CD14-positive monocyte (primary cell): ENCODE measurements at regions not wholly inside any gene's neighbourhood (a gene's known extent, or its start where the extent isn't known, plus 50 kb on each side); places are given as distances from the start of the nearest gene placed in this dataset.

ENCODE experiments used
- DNase-seq, 3 donors: peaks; one replicate each; pipeline ENCODE4 v3.0.0-alpha.2; 2011 to 2022
- H2AFZ ChIP-seq: 2 replicates; pipeline ENCODE4 v1.6.0; 2012; ENCODE audit warnings: mild to moderate bottlenecking, low read depth, low read length, inconsistent platforms; ENCODE audit not compliant: insufficient read depth, poor library complexity, severe bottlenecking
- H3K27ac ChIP-seq, 2 donors: 1 replicate in 1 of 2; 2 replicates in 1 of 2; pipeline ENCODE4 v1.5.1; 2012 to 2013; ENCODE audit warnings: low read length in 2 of 2, control low read depth in 1 of 2, inconsistent platforms in 1 of 2, low read depth in 1 of 2, mild to moderate bottlenecking in 1 of 2
- H3K27me3 ChIP-seq, 2 donors: one replicate each; pipeline versions ENCODE4 v1.6.0 to v1.6.1; 2011 to 2013; ENCODE audit warnings: low read length in 2 of 2; ENCODE audit not compliant: control insufficient read depth in 2 of 2, insufficient read depth in 2 of 2
- H3K36me3 ChIP-seq, 2 donors: replicated peaks in 1 of 2; 1 replicate in 1 of 2; 2 replicates in 1 of 2; pipeline versions ENCODE4 v1.5.1 to v1.6.1; 2012 to 2013; ENCODE audit warnings: low read length in 2 of 2, control low read depth in 1 of 2, inconsistent platforms in 1 of 2, mild to moderate bottlenecking in 1 of 2; ENCODE audit not compliant: insufficient read depth in 2 of 2, control insufficient read depth in 1 of 2
- H3K4me1 ChIP-seq, 2 donors: 1 replicate in 1 of 2; 2 replicates in 1 of 2; pipeline versions ENCODE4 v1.5.1 to v1.6.1; 2012 to 2013; ENCODE audit warnings: low read length in 2 of 2, control low read depth in 1 of 2, inconsistent platforms in 1 of 2, mild to moderate bottlenecking in 1 of 2, moderate library complexity in 1 of 2; ENCODE audit not compliant: insufficient read depth in 2 of 2, control insufficient read depth in 1 of 2
- H3K4me2 ChIP-seq: replicated peaks from 2 replicates; pipeline ENCODE3; 2012; ENCODE audit warnings: low read length, moderate library complexity, mild to moderate bottlenecking; ENCODE audit not compliant: poor library complexity, severe bottlenecking; ENCODE audit errors: extremely low read depth
- H3K4me3 ChIP-seq, 3 experiments: fragments of 200-600 bp in 1 of 3; sonication (generic) in 1 of 3; replicated peaks in 1 of 3; 1 replicate in 2 of 3; 2 replicates in 1 of 3; pipeline ENCODE4 v1.5.1; 2011 to 2013; ENCODE audit warnings: low read length in 3 of 3, mild to moderate bottlenecking in 3 of 3, control low read depth in 2 of 3, low read depth in 2 of 3, inconsistent platforms in 1 of 3, moderate library complexity in 1 of 3
- H3K79me2 ChIP-seq: 2 replicates; pipeline ENCODE4 v1.6.0; 2012; ENCODE audit warnings: mild to moderate bottlenecking, control low read depth, inconsistent platforms, low read length, moderate library complexity; ENCODE audit not compliant: insufficient read depth
- H3K9ac ChIP-seq: 2 replicates; pipeline ENCODE4 v1.6.0; 2017; ENCODE audit warnings: low read length, mild to moderate bottlenecking; ENCODE audit not compliant: insufficient read depth, poor library complexity, severe bottlenecking
- H3K9me3 ChIP-seq, 2 donors: replicated peaks in 1 of 2; 1 replicate in 1 of 2; 2 replicates in 1 of 2; pipeline versions ENCODE4 v1.5.1 to v1.6.1; 2012 to 2013; ENCODE audit warnings: low read length in 2 of 2, control low read depth in 1 of 2; ENCODE audit not compliant: control insufficient read depth in 1 of 2, insufficient read depth in 1 of 2
- H4K20me1 ChIP-seq: 2 replicates; pipeline ENCODE4 v1.6.0; 2012; ENCODE audit warnings: mild to moderate bottlenecking, low read length, control low read depth, moderate library complexity; ENCODE audit not compliant: insufficient read depth
- H3K27ac Mint-ChIP-seq, 7 donors: one replicate each; pipeline ENCODE4 v1.8.0; 2020; ENCODE audit warnings: mild to moderate bottlenecking in 7 of 7, mixed read lengths in 7 of 7, moderate library complexity in 6 of 7, inconsistent platforms in 2 of 7
- H3K27me3 Mint-ChIP-seq, 3 donors: one replicate each; pipeline ENCODE4 v1.8.0; 2021 to 2022; ENCODE audit warnings: low read depth in 3 of 3, mild to moderate bottlenecking in 3 of 3, mixed read lengths in 3 of 3, moderate library complexity in 3 of 3, inconsistent platforms in 1 of 3
- H3K36me3 Mint-ChIP-seq, 2 donors: one replicate each; pipeline ENCODE4 v1.8.0; 2020; ENCODE audit warnings: mixed read lengths in 2 of 2, inconsistent platforms in 1 of 2, mild to moderate bottlenecking in 1 of 2
- H3K4me1 Mint-ChIP-seq: one replicate; pipeline ENCODE4 v1.8.0; 2020; ENCODE audit warnings: mild to moderate bottlenecking, mixed read lengths
- H3K4me3 Mint-ChIP-seq, 2 donors: one replicate each; pipeline ENCODE4 v1.8.0; 2020; ENCODE audit warnings: mild to moderate bottlenecking in 2 of 2, mixed read lengths in 2 of 2, moderate library complexity in 1 of 2
- H3K9me3 Mint-ChIP-seq, 7 donors: one replicate each; pipeline ENCODE4 v1.8.0; 2020 to 2022; ENCODE audit warnings: mixed read lengths in 7 of 7, mild to moderate bottlenecking in 6 of 7, moderate library complexity in 6 of 7, inconsistent platforms in 2 of 7
- WGBS: methylation state at CpG from one replicate; pipeline ENCODE4 v1.1.5; 2013; ENCODE audit warnings: missing lambda C conversion rate; ENCODE audit not compliant: insufficient coverage; 5-methylcytosine and 5-hydroxymethylcytosine counted together
- intact Hi-C, 2 donors: fragments of 100-400 bp; cut with micrococcal nuclease; formaldehyde crosslinking; loops; one replicate each; pipeline versions ENCODE4 v1.15.0 to v1.15.1; 2023
- TF ChIP-seq, protein P1 (sequence below): fragments of 200-600 bp; IDR thresholded peaks from one replicate; pipeline ENCODE4 v1.8.0; 2022; ENCODE audit warnings: antibody characterized with exemption, mild to moderate bottlenecking

- H3K27ac ChIP-seq: no peak overlapping the region
Observed at GRCh38 chr6:106912091-106912490, 62.4 kb downstream of the CD24 start.

DNA sequence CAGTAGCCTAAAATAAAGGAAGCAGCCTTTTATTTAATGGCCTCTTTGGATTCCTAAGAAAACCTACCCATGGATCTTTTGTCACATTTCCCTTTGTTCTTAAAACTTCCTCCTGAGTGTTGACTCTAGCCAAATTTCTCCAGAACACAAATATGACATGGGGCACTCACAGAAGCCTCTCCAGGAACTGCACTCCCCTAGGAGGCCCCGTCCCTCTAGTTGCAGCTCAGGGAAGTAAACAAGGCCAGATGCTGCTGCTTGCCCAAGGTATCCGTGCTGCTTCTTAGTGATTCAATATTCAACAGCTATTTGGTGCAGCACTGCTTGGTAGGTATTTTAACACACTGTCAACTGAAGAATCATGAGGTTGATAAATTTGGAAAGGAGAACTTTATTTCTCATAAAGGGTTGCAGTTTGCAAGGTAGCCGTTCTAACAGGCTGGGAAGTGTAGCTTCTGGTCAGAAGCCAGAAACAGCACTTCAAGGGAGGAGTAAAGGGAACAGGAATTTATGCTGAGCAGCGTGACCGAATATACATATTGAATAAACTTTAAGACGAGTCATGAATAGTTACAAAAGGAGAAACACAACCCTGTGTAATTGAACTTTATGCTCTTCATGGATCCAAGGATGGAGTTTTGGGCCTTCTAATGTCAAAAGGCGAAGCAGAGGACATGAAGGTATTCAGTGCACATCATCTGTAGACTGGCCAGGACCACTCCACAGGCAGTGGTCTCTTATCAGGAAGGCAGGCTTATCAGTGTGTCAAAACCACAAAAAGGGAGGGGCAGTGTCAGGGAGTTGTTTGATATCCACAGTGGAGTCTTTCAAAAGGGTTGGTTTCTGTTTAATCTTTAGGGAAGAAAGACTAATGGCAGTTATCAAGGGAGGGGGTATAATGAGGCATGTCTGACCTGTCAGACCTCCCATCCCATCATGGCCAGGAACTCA is 63.3 kb downstream of the CD24 start:
- no peak overlapping the region for H3K4me3 Mint-ChIP-seq
- Histone ChIP-seq H3K27me3 (no peaks in the 10 kb centered on the region), H3K36me3 (no peaks in the 10 kb centered on the region), H3K9ac (no peak overlapping the region), H2AFZ (no peak overlapping the region), H3K4me2 (no peak overlapping the region), H3K79me2 (no peaks in the 10 kb centered on the region), H3K4me3 (no peak overlapping the region), H3K27ac (no peak overlapping the region), H3K4me1 (no peaks in the 10 kb centered on the region), H3K9me3 (peaks cover 0 to 3% of the 10 kb centered on the region in 2 donors), H4K20me1 (no peaks in the 10 kb centered on the region)
- no peaks in the 10 kb centered on the region for H3K36me3 Mint-ChIP-seq
- intact Hi-C loops: no loop called here
- H3K27ac Mint-ChIP-seq: no peak overlapping the region
- no peaks in the 10 kb centered on the region for H3K4me1 Mint-ChIP-seq
- DNase-seq: no peak
- 83% methylated on average over 4 of the region's 7 CpGs for WGBS
- peaks cover 0 to 8% (median 2%) of the 10 kb centered on the region in 7 donors for H3K9me3 Mint-ChIP-seq
- TF ChIP-seq, protein P1, sequence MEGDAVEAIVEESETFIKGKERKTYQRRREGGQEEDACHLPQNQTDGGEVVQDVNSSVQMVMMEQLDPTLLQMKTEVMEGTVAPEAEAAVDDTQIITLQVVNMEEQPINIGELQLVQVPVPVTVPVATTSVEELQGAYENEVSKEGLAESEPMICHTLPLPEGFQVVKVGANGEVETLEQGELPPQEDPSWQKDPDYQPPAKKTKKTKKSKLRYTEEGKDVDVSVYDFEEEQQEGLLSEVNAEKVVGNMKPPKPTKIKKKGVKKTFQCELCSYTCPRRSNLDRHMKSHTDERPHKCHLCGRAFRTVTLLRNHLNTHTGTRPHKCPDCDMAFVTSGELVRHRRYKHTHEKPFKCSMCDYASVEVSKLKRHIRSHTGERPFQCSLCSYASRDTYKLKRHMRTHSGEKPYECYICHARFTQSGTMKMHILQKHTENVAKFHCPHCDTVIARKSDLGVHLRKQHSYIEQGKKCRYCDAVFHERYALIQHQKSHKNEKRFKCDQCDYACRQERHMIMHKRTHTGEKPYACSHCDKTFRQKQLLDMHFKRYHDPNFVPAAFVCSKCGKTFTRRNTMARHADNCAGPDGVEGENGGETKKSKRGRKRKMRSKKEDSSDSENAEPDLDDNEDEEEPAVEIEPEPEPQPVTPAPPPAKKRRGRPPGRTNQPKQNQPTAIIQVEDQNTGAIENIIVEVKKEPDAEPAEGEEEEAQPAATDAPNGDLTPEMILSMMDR: no peak
- H3K27me3 Mint-ChIP-seq: peaks cover under 1 to 10% (median under 1%) of the 10 kb centered on the region in 3 donors

More at GRCh38 chr6:106912091-106912490, 62.4 kb downstream of the CD24 start:
- Histone ChIP-seq H3K27me3 (no peaks in the 10 kb centered on the region), H3K4me3 (no peak overlapping the region), H3K79me2 (no peaks in the 10 kb centered on the region), H2AFZ (no peak overlapping the region), H3K4me1 (no peaks in the 10 kb centered on the region), H3K4me2 (no peak overlapping the region), H4K20me1 (no peaks in the 10 kb centered on the region), H3K9ac (no peak overlapping the region), H3K9me3 (peaks cover 0 to 3% of the 10 kb centered on the region in 2 donors), H3K36me3 (no peaks in the 10 kb centered on the region)
- no peak overlapping the region for H3K4me3 Mint-ChIP-seq
- peaks cover 2 to 10% (median 2%) of the 10 kb centered on the region in 3 donors for H3K27me3 Mint-ChIP-seq
- H3K4me1 Mint-ChIP-seq: no peaks in the 10 kb centered on the region
- no peaks in the 10 kb centered on the region for H3K36me3 Mint-ChIP-seq
- no peak for DNase-seq
- H3K27ac Mint-ChIP-seq: no peak overlapping the region
- intact Hi-C loops: no loop called here
- H3K9me3 Mint-ChIP-seq: peaks cover 0 to 8% (median 2%) of the 10 kb centered on the region in 7 donors
- TF ChIP-seq, protein P1: no peak
